WTC11 (cell line): ENCODE measurements at regions not wholly inside any gene's neighbourhood (a gene's known extent, or its start where the extent isn't known, plus 50 kb on each side); places are given as distances from the start of the nearest gene placed in this dataset.

Source experiments
- ATAC-seq: fragments of 200-7000 bp; cut with Tn5 transposase; 2 replicates; pipeline ENCODE4 v1.10.0; 2021; ENCODE audit warnings: mild to moderate bottlenecking, moderate library complexity
- CTCF ChIA-PET: fragments of 300-600 bp; sonication (Branson Sonifier 250); formaldehyde crosslinking; loops from one replicate; lab custom pipeline; 2021; ENCODE audit warnings: antibody characterized with exemption; lab: Charles Lee
- POLR2A ChIA-PET: fragments of 350-600 bp; sonication (Branson Sonifier 250); formaldehyde crosslinking; loops from one replicate; lab custom pipeline; 2021; ENCODE audit warnings: antibody characterized with exemption; lab: Charles Lee
- DNase-seq: peaks from one replicate; pipeline ENCODE4 v3.0.0; 2021; ENCODE audit warnings: low spot score
- H3K27ac Mint-ChIP-seq: 2 replicates; pipeline ENCODE4 v1.8.0; 2021; ENCODE audit warnings: mixed read lengths
- H3K27me3 Mint-ChIP-seq: 2 replicates; pipeline ENCODE4 v1.8.0; 2021; ENCODE audit warnings: low read depth, mild to moderate bottlenecking, moderate library complexity, mixed read lengths
- H3K36me3 Mint-ChIP-seq: 2 replicates; pipeline ENCODE4 v1.8.0; 2021; ENCODE audit warnings: mixed read lengths
- H3K4me1 Mint-ChIP-seq: 2 replicates; pipeline ENCODE4 v1.8.0; 2022; ENCODE audit warnings: mixed read lengths
- H3K4me3 Mint-ChIP-seq: 2 replicates; pipeline ENCODE4 v1.8.0; 2021; ENCODE audit warnings: mild to moderate bottlenecking, moderate library complexity, mixed read lengths
- H3K9me3 Mint-ChIP-seq: 2 replicates; pipeline ENCODE4 v1.8.0; 2021; ENCODE audit warnings: mixed read lengths
- CBFB ChIP-seq: sonication (generic); formaldehyde crosslinking; IDR thresholded peaks from 2 replicates; pipeline ENCODE4 v1.8.1; 2022; ENCODE audit warnings: mild to moderate bottlenecking, low read depth, missing genetic modification reagents
- CDX4 ChIP-seq: fragments of 250-450 bp; sonication (Bioruptor Pico); IDR thresholded peaks from 2 replicates; pipeline ENCODE4 v1.9.0; 2021; ENCODE audit warnings: moderate library complexity, mild to moderate bottlenecking, inconsistent platforms, borderline replicate concordance
- EMX1 ChIP-seq: fragments of 250-450 bp; sonication (Bioruptor Pico); IDR thresholded peaks from 2 replicates; pipeline ENCODE4 v1.8.0; 2021; ENCODE audit warnings: mild to moderate bottlenecking
- ESRRA ChIP-seq: sonication (generic); formaldehyde crosslinking; IDR thresholded peaks from 2 replicates; pipeline ENCODE4 v1.8.1; 2022; ENCODE audit warnings: mild to moderate bottlenecking, missing genetic modification reagents, borderline replicate concordance
- FOXJ3 ChIP-seq: sonication (generic); formaldehyde crosslinking; IDR thresholded peaks from 2 replicates; pipeline ENCODE4 v1.9.0; 2021; ENCODE audit warnings: missing genetic modification reagents, mild to moderate bottlenecking, borderline replicate concordance
- GRHL2 ChIP-seq: fragments of 250-450 bp; sonication (Bioruptor Pico); IDR thresholded peaks from 2 replicates; pipeline ENCODE4 v1.8.0; 2022; ENCODE audit warnings: mild to moderate bottlenecking, moderate library complexity; ENCODE audit not compliant: insufficient replicate concordance, severe bottlenecking
- GTF2I ChIP-seq: fragments of 250-450 bp; sonication (Bioruptor Pico); conservative IDR thresholded peaks from 2 replicates; pipeline ENCODE4 v1.4.0; 2021; ENCODE audit warnings: mild to moderate bottlenecking
- IRF1 ChIP-seq: sonication (generic); formaldehyde crosslinking; IDR thresholded peaks from 2 replicates; pipeline ENCODE4 v1.8.0; 2023; ENCODE audit warnings: missing genetic modification reagents
- IRF2 ChIP-seq: sonication (generic); formaldehyde crosslinking; IDR thresholded peaks from 2 replicates; pipeline ENCODE4 v1.8.0; 2022; ENCODE audit warnings: low read depth, missing genetic modification reagents, borderline replicate concordance
- KAT7 ChIP-seq: sonication (generic); formaldehyde crosslinking; IDR thresholded peaks from 2 replicates; pipeline ENCODE4 v1.8.1; 2023; ENCODE audit warnings: missing genetic modification reagents, mild to moderate bottlenecking, borderline replicate concordance
- PRDM15 ChIP-seq: sonication (generic); formaldehyde crosslinking; IDR thresholded peaks from 2 replicates; pipeline ENCODE4 v1.8.0; 2022; ENCODE audit warnings: missing genetic modification reagents
- PREB ChIP-seq: sonication (generic); formaldehyde crosslinking; IDR thresholded peaks from 2 replicates; pipeline ENCODE4 v1.8.1; 2022; ENCODE audit warnings: mild to moderate bottlenecking, missing genetic modification reagents, moderate library complexity, borderline replicate concordance
- PRRX2 ChIP-seq: fragments of 250-450 bp; sonication (Bioruptor Pico); IDR thresholded peaks from 2 replicates; pipeline ENCODE4 v1.8.0; 2021; ENCODE audit warnings: mild to moderate bottlenecking
- RELA ChIP-seq: sonication (generic); formaldehyde crosslinking; IDR thresholded peaks from 2 replicates; pipeline ENCODE4 v1.8.1; 2022; ENCODE audit warnings: missing genetic modification reagents, mild to moderate bottlenecking, borderline replicate concordance
- SMAD3 ChIP-seq: sonication (generic); formaldehyde crosslinking; IDR thresholded peaks from 2 replicates; pipeline ENCODE4 v1.8.0; 2022; ENCODE audit warnings: missing genetic modification reagents, mild to moderate bottlenecking, borderline replicate concordance
- SMAD4 ChIP-seq: sonication (generic); formaldehyde crosslinking; IDR thresholded peaks from 2 replicates; pipeline ENCODE4 v1.8.0; 2022; ENCODE audit warnings: mild to moderate bottlenecking, missing genetic modification reagents
- TP53 ChIP-seq: sonication (generic); formaldehyde crosslinking; IDR thresholded peaks from 2 replicates; pipeline ENCODE4 v1.8.1; 2023; ENCODE audit warnings: mild to moderate bottlenecking, missing genetic modification reagents
- ZMAT4 ChIP-seq: fragments of 250-450 bp; sonication (Bioruptor Pico); IDR thresholded peaks from 2 replicates; pipeline ENCODE4 v1.9.0; 2021; ENCODE audit warnings: mild to moderate bottlenecking
- ZNF219 ChIP-seq: sonication (generic); formaldehyde crosslinking; IDR thresholded peaks from 2 replicates; pipeline ENCODE4 v1.8.0; 2023; ENCODE audit warnings: missing genetic modification reagents, mild to moderate bottlenecking, borderline replicate concordance
- ZNF396 ChIP-seq: fragments of 250-450 bp; sonication (Bioruptor Pico); IDR thresholded peaks from 2 replicates; pipeline ENCODE4 v1.8.0; 2021; ENCODE audit warnings: mild to moderate bottlenecking, moderate library complexity, borderline replicate concordance
- ZNF423 ChIP-seq: fragments of 250-450 bp; sonication (Bioruptor Pico); IDR thresholded peaks from 2 replicates; pipeline ENCODE4 v2.1.2; 2022; ENCODE audit warnings: mild to moderate bottlenecking, moderate library complexity
- TF ChIP-seq, protein P1 (sequence below): sonication (generic); formaldehyde crosslinking; IDR thresholded peaks from 2 replicates; pipeline ENCODE4 v1.8.1; 2022; ENCODE audit warnings: low read depth, mild to moderate bottlenecking, moderate library complexity, missing genetic modification reagents, borderline replicate concordance

- POLR2A ChIA-PET = no interaction called here
Observed at GRCh38 chr9:97755618-97756267, 58.6 kb upstream of the XPA start.

DNA sequence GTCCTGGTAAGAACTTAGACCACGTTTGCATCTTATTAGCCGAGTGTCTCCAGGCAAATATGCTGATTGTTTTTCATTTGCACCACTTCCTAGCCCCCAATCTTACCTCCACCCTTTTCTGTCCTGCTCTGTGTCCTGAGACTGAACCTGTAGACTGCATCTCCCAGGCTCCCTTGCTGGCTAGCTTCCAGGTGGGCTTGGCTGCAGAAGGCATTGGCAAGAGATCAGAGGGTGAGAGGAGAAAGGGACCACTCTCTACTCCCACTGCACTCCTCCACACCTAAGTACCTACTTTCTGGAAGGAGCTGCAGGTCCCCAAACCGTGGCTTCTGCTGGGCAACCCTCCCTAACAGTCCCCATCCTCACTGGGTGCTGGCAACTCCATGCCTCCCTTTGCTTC, 59.9 kb upstream of the XPA start:
- peaks cover 43% of the 10 kb centered on the region for H3K27me3 Mint-ChIP-seq
- ATAC-seq = no peak
- no peak overlapping the region for H3K4me3 Mint-ChIP-seq
- H3K27ac Mint-ChIP-seq = no peak overlapping the region
- CTCF ChIA-PET = no interaction called here
- POLR2A ChIA-PET = no interaction called here
- H3K36me3 Mint-ChIP-seq = peaks cover 8% of the 10 kb centered on the region
- DNase-seq = no peak
- no peaks in the 10 kb centered on the region for H3K4me1 Mint-ChIP-seq
- peaks cover 32% of the 10 kb centered on the region for H3K9me3 Mint-ChIP-seq
- TF ChIP-seq SMAD3 (CRISPR knock-in tag) (no peak), EMX1 (CRISPR knock-in tag) (no peak), GTF2I (CRISPR knock-in tag) (no peak), ZNF219 (CRISPR knock-in tag) (no peak), IRF2 (CRISPR knock-in tag) (no peak), FOXJ3 (CRISPR knock-in tag) (no peak), ZNF396 (CRISPR knock-in tag) (no peak), ZNF423 (no peak), KAT7 (CRISPR knock-in tag) (no peak), TP53 (CRISPR knock-in tag) (no peak)
- TF ChIP-seq, protein P1, sequence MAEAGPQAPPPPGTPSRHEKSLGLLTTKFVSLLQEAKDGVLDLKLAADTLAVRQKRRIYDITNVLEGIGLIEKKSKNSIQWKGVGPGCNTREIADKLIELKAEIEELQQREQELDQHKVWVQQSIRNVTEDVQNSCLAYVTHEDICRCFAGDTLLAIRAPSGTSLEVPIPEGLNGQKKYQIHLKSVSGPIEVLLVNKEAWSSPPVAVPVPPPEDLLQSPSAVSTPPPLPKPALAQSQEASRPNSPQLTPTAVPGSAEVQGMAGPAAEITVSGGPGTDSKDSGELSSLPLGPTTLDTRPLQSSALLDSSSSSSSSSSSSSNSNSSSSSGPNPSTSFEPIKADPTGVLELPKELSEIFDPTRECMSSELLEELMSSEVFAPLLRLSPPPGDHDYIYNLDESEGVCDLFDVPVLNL (CRISPR knock-in tag) = no peak

More at GRCh38 chr9:97755618-97756267, 58.6 kb upstream of the XPA start:
- Mint-ChIP-seq H3K4me1 (no peaks in the 10 kb centered on the region), H3K27ac (no peak overlapping the region), H3K36me3 (peaks cover 8% of the 10 kb centered on the region), H3K4me3 (no peak overlapping the region), H3K9me3 (peaks cover 32% of the 10 kb centered on the region), H3K27me3 (peaks cover 39% of the 10 kb centered on the region)
- CTCF ChIA-PET = no interaction called here
- DNase-seq (no peak), ATAC-seq (no peak)
- TF ChIP-seq ZMAT4 (CRISPR knock-in tag) (no peak), PREB (CRISPR knock-in tag) (no peak), PRRX2 (no peak), SMAD4 (CRISPR knock-in tag) (no peak), IRF1 (CRISPR knock-in tag) (no peak), GRHL2 (CRISPR knock-in tag) (no peak), CBFB (CRISPR knock-in tag) (no peak), CDX4 (no peak), RELA (CRISPR knock-in tag) (no peak), PRDM15 (CRISPR knock-in tag) (no peak), IRF2 (CRISPR knock-in tag) (no peak), ESRRA (CRISPR knock-in tag) (no peak)
